HL-60/S4 treated with retinoic acid at 250 ng/mL for 4 days and 3 days (cell line): ENCODE measurements at regions not wholly inside any gene's neighbourhood (a gene's known extent, or its start where the extent isn't known, plus 50 kb on each side); places are given as distances from the start of the nearest gene placed in this dataset.
"Not testable (repeated sequence)": the region's sequence is repeated elsewhere in the genome, so short reads cannot be mapped to it uniquely, and the experiment has no call there.

Source experiments
- in situ Hi-C: fragments of 300-500 bp; cut with MboI; formaldehyde crosslinking; loops from 2 replicates; pipeline ENCODE4 v1.7.0; 2022; ENCODE audit warnings: low sequenced_read_pairs

DNA sequence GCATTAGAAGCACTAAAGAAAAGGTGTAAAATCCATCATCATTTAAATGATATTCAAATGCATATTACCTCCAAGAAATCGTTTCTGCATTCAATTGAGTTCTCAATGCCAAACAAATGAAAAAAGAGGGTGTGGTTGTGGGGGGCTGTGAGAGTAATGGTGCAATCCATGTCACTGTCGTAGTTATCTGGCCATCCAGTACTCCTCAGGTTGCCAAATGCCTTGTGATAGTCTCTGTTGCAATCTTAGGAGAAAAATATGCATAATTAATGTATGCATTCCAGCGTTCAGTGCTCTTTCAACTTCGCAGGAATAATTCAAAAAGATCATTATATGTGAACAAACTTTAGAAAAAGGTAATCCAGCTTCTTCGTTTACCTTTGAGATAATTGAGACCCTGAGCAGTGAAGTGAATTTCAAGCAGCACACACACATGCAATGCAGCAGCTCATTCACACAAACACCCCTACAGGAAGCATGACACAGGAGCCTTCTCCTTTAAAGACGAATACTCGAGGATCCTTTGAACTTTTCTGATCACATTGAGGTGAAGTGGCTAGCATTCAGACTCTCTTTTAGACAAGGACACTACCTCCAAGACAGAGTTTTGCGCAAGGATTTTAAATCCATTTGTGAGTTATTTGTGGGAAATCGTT is 73.4 kb downstream of the OR13A1 start:
- in situ Hi-C loops, result loop anchor here (25.0 kb wide), 1 partner anchor 1020 kb away; no protein-coding TSS in a partner anchor

DNA sequence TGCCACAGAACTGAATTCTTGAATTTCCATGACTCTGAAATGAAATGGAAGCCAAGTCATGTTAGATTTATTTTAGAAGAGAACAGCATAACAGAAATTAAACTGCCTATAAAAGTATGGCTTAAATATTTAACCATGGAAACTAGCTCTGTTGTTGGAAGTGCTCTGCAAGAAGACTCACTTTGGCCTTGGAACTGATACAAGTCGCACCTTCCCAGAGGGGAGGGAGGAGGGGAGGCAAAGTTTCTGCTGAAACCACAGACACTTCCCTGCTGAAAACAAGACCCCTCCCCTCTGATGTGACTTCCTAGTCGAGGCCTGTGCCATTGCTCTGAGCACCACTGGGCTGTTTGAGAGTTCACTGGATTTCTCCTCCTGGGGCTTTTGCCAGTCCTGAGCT is 72.1 kb downstream of the OR13A1 start:
- in situ Hi-C loops, result loop anchor here (25.0 kb wide), 1 partner anchor 1019 kb away; no protein-coding TSS in a partner anchor

DNA sequence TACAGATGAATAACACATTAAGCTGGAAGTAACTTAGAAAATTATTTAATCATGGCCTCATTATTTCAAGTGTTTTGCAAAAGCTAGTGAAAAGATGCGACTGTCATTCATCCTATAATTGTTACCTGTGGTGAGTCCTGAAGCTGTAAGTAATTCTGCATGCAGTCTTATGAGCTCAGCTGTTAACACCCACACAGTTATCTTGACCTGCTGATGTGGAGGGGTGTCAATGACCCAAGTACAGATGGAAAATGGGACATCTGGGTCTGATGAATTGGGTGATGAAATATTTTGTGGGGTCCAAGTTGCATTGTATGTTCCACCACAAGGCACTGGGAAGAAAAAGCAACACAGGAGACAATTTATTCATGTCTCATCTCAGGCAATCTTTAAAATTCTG is 68.9 kb downstream of the OR13A1 start:
- in situ Hi-C loops, result loop anchor here (25.0 kb wide), 1 partner anchor 1016 kb away; no protein-coding TSS in a partner anchor

DNA sequence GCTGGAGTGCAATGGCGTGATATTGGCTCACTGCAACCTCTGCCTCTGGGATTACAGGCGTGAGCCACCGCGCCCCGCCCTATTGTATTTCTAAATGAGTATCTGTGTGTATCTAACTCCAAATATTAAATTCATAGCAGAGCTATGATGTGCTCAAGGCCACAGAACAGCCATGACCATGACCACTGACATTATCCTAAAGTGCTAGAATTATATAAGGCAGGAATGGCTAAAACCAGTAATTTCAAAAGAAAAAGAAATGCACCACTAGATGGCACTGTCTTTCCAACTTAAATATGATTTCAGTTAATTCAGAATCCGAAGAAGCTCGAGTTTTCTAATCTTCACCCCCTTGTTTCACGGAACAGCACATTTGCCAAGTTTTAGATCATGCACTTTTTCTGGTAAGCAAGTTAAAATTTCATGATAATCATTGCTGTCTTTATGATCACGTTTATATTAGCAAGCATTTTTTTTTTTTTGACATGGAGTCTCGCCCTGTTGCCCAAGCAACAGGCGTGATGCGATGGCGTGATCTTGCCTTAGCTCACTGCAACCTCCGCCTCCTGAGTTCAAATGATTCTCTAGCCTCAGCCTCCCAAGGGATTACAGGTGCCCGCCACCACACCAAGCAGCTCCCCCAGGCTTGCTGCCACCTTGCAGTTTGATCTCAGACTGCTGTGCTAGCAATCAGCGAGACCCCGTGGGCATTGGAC is 65.3 kb downstream of the OR13A1 start:
- in situ Hi-C loops, result loop anchor here (25.0 kb wide), 1 partner anchor 1012 kb away; no protein-coding TSS in a partner anchor

DNA sequence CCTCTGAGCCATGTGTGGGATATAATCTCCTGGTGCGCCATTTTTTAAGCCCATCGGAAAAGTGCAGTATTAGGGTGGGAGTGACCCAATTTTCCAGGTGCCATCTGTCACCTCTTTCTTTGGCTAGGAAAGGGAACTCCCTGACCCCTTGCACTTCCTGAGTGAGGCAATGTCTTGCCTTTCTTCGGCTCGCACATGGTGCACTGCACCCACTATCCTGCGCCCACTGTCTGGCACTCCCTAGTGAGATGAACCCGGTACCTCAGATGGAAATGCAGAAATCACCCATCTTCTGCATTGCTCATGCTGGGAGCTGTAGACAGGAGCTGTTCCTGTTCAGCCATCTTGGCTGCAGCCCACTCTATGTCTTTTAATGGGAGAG is 64.7 kb downstream of the OR13A1 start:
- in situ Hi-C loops, result not testable (repeated sequence)
